Trophoblast cell (in vitro differentiated cells and primary cell): ENCODE measurements at regions not wholly inside any gene's neighbourhood (a gene's known extent, or its start where the extent isn't known, plus 50 kb on each side); places are given as distances from the start of the nearest gene placed in this dataset.

Experiments used
- DNase-seq, 2 donors: peaks; one replicate each; pipeline ENCODE4 v3.0.0-alpha.2; 2016
- H2AFZ ChIP-seq: 2 replicates; pipeline ENCODE4 v1.6.1; 2013; ENCODE audit warnings: low read length, moderate library complexity, mild to moderate bottlenecking; ENCODE audit not compliant: insufficient read depth, poor library complexity
- H2AK5ac ChIP-seq: 2 replicates; pipeline ENCODE4 v1.6.1; 2013; ENCODE audit warnings: mild to moderate bottlenecking, low read length
- H2BK120ac ChIP-seq: 2 replicates; pipeline ENCODE4 v1.6.1; 2013; ENCODE audit warnings: low read length, mild to moderate bottlenecking, moderate library complexity; ENCODE audit not compliant: insufficient read depth, poor library complexity
- H2BK12ac ChIP-seq: 2 replicates; pipeline ENCODE4 v1.6.1; 2013; ENCODE audit warnings: mild to moderate bottlenecking, low read length, moderate library complexity
- H2BK5ac ChIP-seq: 2 replicates; pipeline ENCODE4 v1.6.1; 2013; ENCODE audit warnings: low read length, low read depth, moderate library complexity, mild to moderate bottlenecking; ENCODE audit not compliant: poor library complexity
- H3K14ac ChIP-seq: 2 replicates; pipeline ENCODE4 v1.6.1; 2013; ENCODE audit warnings: mild to moderate bottlenecking, low read length
- H3K18ac ChIP-seq: 2 replicates; pipeline ENCODE4 v1.6.1; 2013; ENCODE audit warnings: mild to moderate bottlenecking, low read length
- H3K23ac ChIP-seq: 2 replicates; pipeline ENCODE4 v1.6.1; 2013; ENCODE audit warnings: low read length
- H3K27ac ChIP-seq: 2 replicates; pipeline ENCODE4 v1.5.1; 2013; ENCODE audit warnings: low read depth, mild to moderate bottlenecking, inconsistent platforms, low read length, moderate library complexity
- H3K27me3 ChIP-seq: 2 replicates; pipeline ENCODE4 v1.6.1; 2013; ENCODE audit warnings: inconsistent platforms, mild to moderate bottlenecking, low read length, moderate library complexity; ENCODE audit not compliant: insufficient read depth
- H3K36me3 ChIP-seq, 2 experiments: 1 replicate in 1 of 2; 2 replicates in 1 of 2; pipeline ENCODE4 v1.6.1; 2013; ENCODE audit warnings: low read length in 2 of 2, mild to moderate bottlenecking in 2 of 2, moderate library complexity in 1 of 2; ENCODE audit not compliant: insufficient read depth in 2 of 2, control insufficient read depth in 1 of 2
- H3K4ac ChIP-seq: 2 replicates; pipeline ENCODE4 v1.6.1; 2013; ENCODE audit warnings: low read depth, mild to moderate bottlenecking, low read length, moderate library complexity
- H3K4me1 ChIP-seq, 2 experiments: 1 replicate in 1 of 2; 2 replicates in 1 of 2; pipeline ENCODE4 v1.6.1; 2013; ENCODE audit warnings: low read length in 2 of 2, mild to moderate bottlenecking in 2 of 2, moderate library complexity in 1 of 2; ENCODE audit not compliant: insufficient read depth in 2 of 2, control insufficient read depth in 1 of 2
- H3K4me2 ChIP-seq: 2 replicates; pipeline ENCODE4 v1.6.1; 2013; ENCODE audit warnings: inconsistent platforms, mild to moderate bottlenecking, low read length, moderate library complexity
- H3K4me3 ChIP-seq: 2 replicates; pipeline ENCODE4 v1.5.1; 2013; ENCODE audit warnings: mild to moderate bottlenecking, low read depth, low read length, inconsistent platforms
- H3K79me1 ChIP-seq: one replicate; pipeline ENCODE4 v1.6.1; 2013; ENCODE audit warnings: low read length
- H3K79me2 ChIP-seq: 2 replicates; pipeline ENCODE4 v1.6.1; 2013; ENCODE audit warnings: low read length, mild to moderate bottlenecking; ENCODE audit not compliant: control insufficient read depth, insufficient read depth, poor library complexity
- H3K9ac ChIP-seq: 2 replicates; pipeline ENCODE4 v1.6.1; 2013; ENCODE audit warnings: mild to moderate bottlenecking, low read length
- H3K9me3 ChIP-seq: 2 replicates; pipeline ENCODE4 v1.6.1; 2013; ENCODE audit warnings: low read depth, mild to moderate bottlenecking, control low read depth, inconsistent platforms, low read length; ENCODE audit not compliant: insufficient read depth
- H4K12ac ChIP-seq: 2 replicates; pipeline ENCODE4 v1.6.1; 2013; ENCODE audit warnings: low read depth, mild to moderate bottlenecking, low read length, moderate library complexity
- H4K8ac ChIP-seq: 2 replicates; pipeline ENCODE4 v1.6.1; 2013; ENCODE audit warnings: low read depth, mild to moderate bottlenecking, low read length, moderate library complexity
- H4K91ac ChIP-seq: one replicate; pipeline ENCODE4 v1.6.1; 2013; ENCODE audit warnings: low read depth, mild to moderate bottlenecking, low read length, moderate library complexity
- WGBS: extraction: QIAGEN DNeasy Blood & Tissue Kit; methylation state at CpG from one replicate; pipeline ENCODE4 v1.1.7; 2013; ENCODE audit warnings: missing lambda C conversion rate; ENCODE audit not compliant: insufficient read length, insufficient coverage; ENCODE audit errors: extremely low coverage; 5-methylcytosine and 5-hydroxymethylcytosine counted together

GRCh38 chr7:16068183-16068582 lies 353.2 kb downstream of the CRPPA start:
- WGBS, result no CpG with 5 or more reads among the region's 2 CpGs

DNA sequence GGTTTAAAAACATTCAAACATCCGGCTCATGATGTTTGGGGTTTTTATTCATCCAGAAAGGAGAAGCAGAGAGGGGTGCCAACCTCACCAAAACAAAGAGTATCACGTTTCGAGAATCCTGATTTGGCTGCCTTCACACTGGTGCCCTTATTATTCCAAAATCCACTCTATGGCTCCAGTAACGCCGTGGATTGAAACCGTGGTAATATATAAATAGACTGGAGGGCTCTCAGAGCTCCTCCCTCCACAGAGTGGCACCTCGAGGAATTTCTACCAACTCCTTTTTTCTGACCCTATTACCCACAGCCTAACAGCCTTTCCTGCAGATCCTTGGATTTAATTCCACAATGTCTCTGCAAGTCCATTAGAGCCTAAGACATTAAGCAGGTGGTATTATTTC lies 353.6 kb downstream of the CRPPA start:
- no peak overlapping the region for H3K27ac ChIP-seq

More at GRCh38 chr7:16068183-16068582, 353.2 kb downstream of the CRPPA start:
- Histone ChIP-seq H2BK120ac (no peak overlapping the region), H3K4me3 (no peak overlapping the region), H2BK12ac (no peak overlapping the region), H2AFZ (no peak overlapping the region), H3K23ac (no peak overlapping the region), H3K27me3 (no peaks in the 10 kb centered on the region), H3K4me1 (no peaks in the 10 kb centered on the region), H3K4ac (no peak overlapping the region), H3K9ac (peak overlapping the region; percentile 52), H4K91ac (no peak overlapping the region), H4K8ac (no peak overlapping the region), H4K12ac (no peak overlapping the region), H3K18ac (no peak overlapping the region), H3K79me2 (no peaks in the 10 kb centered on the region), H3K14ac (no peak overlapping the region), H3K4me2 (no peak overlapping the region), H3K9me3 (no peaks in the 10 kb centered on the region), H3K79me1 (no peaks in the 10 kb centered on the region), H3K27ac (no peak overlapping the region), H3K36me3 (no peaks in the 10 kb centered on the region), H2AK5ac (no peak overlapping the region), H2BK5ac (no peak overlapping the region)
- DNase-seq, result no peak

GRCh38 chr7:16066805-16067459 lies 354.4 kb downstream of the CRPPA start:
- Histone ChIP-seq H3K4me3 (no peak overlapping the region), H2BK5ac (no peak overlapping the region), H3K18ac (no peak overlapping the region), H3K14ac (no peak overlapping the region), H3K9me3 (no peaks in the 10 kb centered on the region), H3K36me3 (no peaks in the 10 kb centered on the region), H3K23ac (no peak overlapping the region), H3K4me1 (no peaks in the 10 kb centered on the region), H2AK5ac (no peak overlapping the region), H4K91ac (no peak overlapping the region), H3K27ac (no peak overlapping the region), H3K79me1 (no peaks in the 10 kb centered on the region), H3K27me3 (no peaks in the 10 kb centered on the region), H3K4ac (no peak overlapping the region), H3K9ac (no peak overlapping the region), H4K8ac (no peak overlapping the region), H2BK12ac (no peak overlapping the region), H3K4me2 (no peak overlapping the region), H4K12ac (no peak overlapping the region), H2BK120ac (no peak overlapping the region), H3K79me2 (no peaks in the 10 kb centered on the region), H2AFZ (no peak overlapping the region)
- no CpG with 5 or more reads among the region's 5 CpGs for WGBS
- DNase-seq, result no peak

More for the DNA sequence above, 353.6 kb downstream of the CRPPA start:
- Histone ChIP-seq H3K79me1 (no peaks in the 10 kb centered on the region), H3K79me2 (no peaks in the 10 kb centered on the region), H2BK12ac (no peak overlapping the region), H3K27me3 (no peaks in the 10 kb centered on the region), H3K4me2 (no peak overlapping the region), H2AK5ac (no peak overlapping the region), H3K14ac (no peak overlapping the region), H3K36me3 (no peaks in the 10 kb centered on the region), H3K4me1 (no peaks in the 10 kb centered on the region), H3K4ac (no peak overlapping the region), H3K9me3 (no peaks in the 10 kb centered on the region), H4K8ac (no peak overlapping the region), H3K23ac (no peak overlapping the region), H2AFZ (no peak overlapping the region), H3K18ac (no peak overlapping the region), H3K4me3 (no peak overlapping the region), H2BK120ac (no peak overlapping the region), H2BK5ac (no peak overlapping the region), H4K91ac (no peak overlapping the region), H4K12ac (no peak overlapping the region), H3K9ac (no peak overlapping the region)
- no peak for DNase-seq
- no CpG with 5 or more reads among the region's 7 CpGs for WGBS

GRCh38 chr7:16065939-16066338 lies 355.4 kb downstream of the CRPPA start:
- no peak overlapping the region for H3K23ac ChIP-seq
- H4K12ac ChIP-seq, result no peak overlapping the region
- H3K9ac ChIP-seq, result no peak overlapping the region
- no peaks in the 10 kb centered on the region for H3K79me2 ChIP-seq
- H2BK5ac ChIP-seq, result no peak overlapping the region
- H3K4me2 ChIP-seq, result no peak overlapping the region
- H4K8ac ChIP-seq, result no peak overlapping the region
- no peaks in the 10 kb centered on the region for H3K9me3 ChIP-seq
- no peak for DNase-seq
- no peak overlapping the region for H4K91ac ChIP-seq
- H3K27me3 ChIP-seq, result no peaks in the 10 kb centered on the region
- no peak overlapping the region for H3K14ac ChIP-seq
- H3K27ac ChIP-seq, result no peak overlapping the region
- no peak overlapping the region for H2AFZ ChIP-seq
- no peak overlapping the region for H3K18ac ChIP-seq
- H3K79me1 ChIP-seq, result no peaks in the 10 kb centered on the region
- H3K36me3 ChIP-seq, result no peaks in the 10 kb centered on the region
- no peak overlapping the region for H3K4ac ChIP-seq
- H2AK5ac ChIP-seq, result no peak overlapping the region
- no peak overlapping the region for H3K4me3 ChIP-seq
- H3K4me1 ChIP-seq, result no peaks in the 10 kb centered on the region
- no peak overlapping the region for H2BK120ac ChIP-seq
- H2BK12ac ChIP-seq, result no peak overlapping the region
